ENCODE measurements at regions not wholly inside any gene's neighbourhood (a gene's known extent, or its start where the extent isn't known, plus 50 kb on each side); places are given as distances from the start of the nearest gene placed in this dataset.

GRCh38 chr20:12289465-12289864 lies 371.8 kb downstream of the BTBD3 start:
- no peaks in the 10 kb centered on the region for H3K27me3 ChIP-seq (ENCODE audit: control insufficient read depth, extremely low read depth, insufficient read depth, low read length)
- H4K20me1 ChIP-seq (ENCODE audit: control insufficient read depth, extremely low read depth, insufficient read depth, low read length): no peaks in the 10 kb centered on the region
- no peak overlapping the region for H3K9ac ChIP-seq (ENCODE audit: control insufficient read depth, extremely low read depth, insufficient read depth, low read length)
- no peak overlapping the region for H3K4me2 ChIP-seq (ENCODE audit: control insufficient read depth, extremely low read depth, insufficient read depth, low read depth, low read length)
- FAIRE-seq (no peak), DNase-seq (ENCODE audit: low read depth, low spot score) (no peak)
- H3K9me3 ChIP-seq (ENCODE audit: control insufficient read depth, low read depth, low read length): no peaks in the 10 kb centered on the region
- no peak overlapping the region for H3K27ac ChIP-seq (ENCODE audit: control insufficient read depth, insufficient read depth, low read length)
- dilution Hi-C loops (cut with MboI; ENCODE audit: extremely low pct_ligation_motif_present, low sequenced_read_pairs): no loop called here
- no peaks in the 10 kb centered on the region for H3K79me2 ChIP-seq (ENCODE audit: control insufficient read depth, insufficient read depth, low read length)
- no peak overlapping the region for H2AFZ ChIP-seq (ENCODE audit: control insufficient read depth, low read length)
- H3K36me3 ChIP-seq (ENCODE audit: control insufficient read depth in 2 of 2, extremely low read depth in 1 of 2, insufficient read depth in 2 of 2, low read length in 2 of 2): no peaks in the 10 kb centered on the region
- no peak for TF ChIP-seq EZH2 (IDR thresholded peaks at IDR 0.05; ENCODE audit: low read length)
- TF ChIP-seq CTCF (optimal IDR thresholded peaks at IDR 0.05 in 1 of 3, IDR thresholded peaks at IDR 0.05 in 1 of 3, conservative IDR thresholded peaks at IDR 0.05 in 1 of 3; ENCODE audit: extremely low read depth in 1 of 3, insufficient read depth in 2 of 3, low read length in 3 of 3): no peak
- H3K9me1 ChIP-seq (ENCODE audit: control insufficient read depth, extremely low read depth, insufficient read depth, low read length): no peaks in the 10 kb centered on the region
- no peaks in the 10 kb centered on the region for H3K4me1 ChIP-seq (ENCODE audit: control insufficient read depth, extremely low read depth, insufficient read depth, low read length)
- H3K4me3 ChIP-seq (ENCODE audit: control insufficient read depth in 2 of 3, extremely low read depth in 1 of 3, insufficient read depth in 2 of 3, low read depth in 1 of 3, low read length in 3 of 3): no peak overlapping the region

- no peaks in the 10 kb centered on the region for H3K9me3 ChIP-seq (ENCODE audit: control insufficient read depth, low read depth, low read length)
- H3K27me3 ChIP-seq (ENCODE audit: control insufficient read depth, extremely low read depth, insufficient read depth, low read length): no peaks in the 10 kb centered on the region
- H2AFZ ChIP-seq (ENCODE audit: control insufficient read depth, low read length): no peak overlapping the region
- no peaks in the 10 kb centered on the region for H3K4me1 ChIP-seq (ENCODE audit: control insufficient read depth, extremely low read depth, insufficient read depth, low read length)
- H3K27ac ChIP-seq (ENCODE audit: control insufficient read depth, insufficient read depth, low read length): no peak overlapping the region
- no peak for FAIRE-seq
- no peaks in the 10 kb centered on the region for H3K9me1 ChIP-seq (ENCODE audit: control insufficient read depth, extremely low read depth, insufficient read depth, low read length)
- no peak overlapping the region for H3K4me2 ChIP-seq (ENCODE audit: control insufficient read depth, extremely low read depth, insufficient read depth, low read depth, low read length)
- H3K79me2 ChIP-seq (ENCODE audit: control insufficient read depth, insufficient read depth, low read length): no peaks in the 10 kb centered on the region
- no peaks in the 10 kb centered on the region for H3K36me3 ChIP-seq (ENCODE audit: control insufficient read depth in 2 of 2, extremely low read depth in 1 of 2, insufficient read depth in 2 of 2, low read length in 2 of 2)
- H4K20me1 ChIP-seq (ENCODE audit: control insufficient read depth, extremely low read depth, insufficient read depth, low read length): no peaks in the 10 kb centered on the region
- H3K9ac ChIP-seq (ENCODE audit: control insufficient read depth, extremely low read depth, insufficient read depth, low read length): no peak overlapping the region
- H3K4me3 ChIP-seq (ENCODE audit: control insufficient read depth in 2 of 3, extremely low read depth in 1 of 3, insufficient read depth in 2 of 3, low read depth in 1 of 3, low read length in 3 of 3): no peak overlapping the region
- TF ChIP-seq EZH2 (IDR thresholded peaks at IDR 0.05; ENCODE audit: low read length): no peak
- TF ChIP-seq CTCF (optimal IDR thresholded peaks at IDR 0.05 in 1 of 3, IDR thresholded peaks at IDR 0.05 in 1 of 3, conservative IDR thresholded peaks at IDR 0.05 in 1 of 3; ENCODE audit: extremely low read depth in 1 of 3, insufficient read depth in 2 of 3, low read length in 3 of 3): no peak
- dilution Hi-C loops (cut with MboI; ENCODE audit: extremely low pct_ligation_motif_present, low sequenced_read_pairs): no loop called here
- DNase-seq (ENCODE audit: low read depth, low spot score): no peak
Observed at GRCh38 chr20:12291386-12291785, 373.7 kb downstream of the BTBD3 start.
